K562 (cell line): ENCODE measurements at regions not wholly inside any gene's neighbourhood (a gene's known extent, or its start where the extent isn't known, plus 50 kb on each side); places are given as distances from the start of the nearest gene placed in this dataset.

Experiments used
- ATAC-seq: fragments of 200-7000 bp; cut with Tn5 transposase; 3 replicates; pipeline ENCODE4 v1.9.1; 2020; ENCODE audit warnings: moderate library complexity
- BruUV-seq: library from RNA; stranded (reverse); fragments of 400-500 nt; replicated peaks from 2 replicates; lab custom pipeline; 2021; lab: Mats Ljungman, UMichigan
- CTCF ChIA-PET: fragments of 300-600 bp; formaldehyde crosslinking; extraction: SDS; loops from one replicate; lab custom pipeline; 2021; ENCODE audit warnings: low intra/inter-chr PET ratio; lab: Yijun Ruan, JAX
- POLR2A ChIA-PET: fragments of 300-600, 350-650 bp; sonication (Branson Sonifier 250); formaldehyde crosslinking; extraction: SDS; loops from one replicate; lab custom pipeline; 2021; ENCODE audit warnings: antibody characterized with exemption, inconsistent platforms; lab: Yijun Ruan, JAX
- DNase-seq, 4 experiments: peaks; one replicate each; pipeline versions ENCODE4 v3.0.0 to v3.0.0-alpha.2; 2011 to 2018; ENCODE audit warnings: low spot score in 3 of 4, mixed read lengths in 3 of 4; ENCODE audit errors: extremely low read depth in 1 of 4
- FAIRE-seq: peaks from 2 replicates; lab custom pipeline; 2011; peaks lifted over from hg19 to GRCh38; lab: Jason Lieb, UNC
- H2AFZ ChIP-seq: 2 replicates; pipeline ENCODE4 v1.6.0; 2011; ENCODE audit warnings: low read depth, low read length, control low read depth, inconsistent platforms
- H3K27ac ChIP-seq: fragments of 200-600 bp; 3 replicates; pipeline ENCODE4 v1.8.0; 2011; ENCODE audit warnings: low read depth, mild to moderate bottlenecking, control low read depth, inconsistent platforms, low read length, moderate library complexity, mixed read lengths; ENCODE audit errors: extremely low read depth
- H3K27me3 ChIP-seq, 2 experiments: fragments of 300-600 bp in 1 of 2; 2 replicates in 1 of 2; 3 replicates in 1 of 2; pipeline versions ENCODE4 v1.6.0 to v1.8.0; 2011; ENCODE audit warnings: inconsistent platforms in 2 of 2, low read length in 2 of 2, mild to moderate bottlenecking in 1 of 2, mixed read lengths in 1 of 2, moderate library complexity in 1 of 2; ENCODE audit not compliant: control insufficient read depth in 2 of 2, insufficient read depth in 2 of 2
- H3K36me3 ChIP-seq: fragments of 300-600 bp; 3 replicates; pipeline ENCODE4 v1.8.0; 2011; ENCODE audit warnings: mild to moderate bottlenecking, low read length, inconsistent platforms; ENCODE audit not compliant: control insufficient read depth, insufficient read depth
- H3K4me1 ChIP-seq, 2 experiments: fragments of 200-600 bp in 1 of 2; replicated peaks in 1 of 2; 2 replicates in 1 of 2; 3 replicates in 1 of 2; pipeline versions ENCODE4 v1.5.1 to v1.8.0; 2011; ENCODE audit warnings: inconsistent platforms in 2 of 2, low read length in 2 of 2, mild to moderate bottlenecking in 1 of 2, mixed read lengths in 1 of 2, moderate library complexity in 1 of 2; ENCODE audit not compliant: control insufficient read depth in 2 of 2, insufficient read depth in 2 of 2
- H3K4me2 ChIP-seq: 2 replicates; pipeline ENCODE4 v1.6.1; 2011; ENCODE audit warnings: low read length, control low read depth, inconsistent platforms, mixed read lengths; ENCODE audit not compliant: insufficient read depth
- H3K4me3 ChIP-seq: fragments of 200-600 bp; sonication (generic), shearing (Covaris generic); 2 replicates; pipeline ENCODE4 v1.5.1; 2016; ENCODE audit warnings: control low read depth, inconsistent platforms
- H3K79me2 ChIP-seq: fragments of 200-600 bp; 3 replicates; pipeline ENCODE4 v1.8.0; 2011; ENCODE audit warnings: low read length, inconsistent platforms; ENCODE audit not compliant: control insufficient read depth, insufficient read depth
- H3K9ac ChIP-seq, 2 experiments: 2 replicates each; pipeline versions ENCODE4 v1.6.0 to v1.6.1; 2011; ENCODE audit warnings: low read depth in 2 of 2, low read length in 2 of 2, control low read depth in 1 of 2, inconsistent platforms in 1 of 2, mild to moderate bottlenecking in 1 of 2, mixed read lengths in 1 of 2; ENCODE audit not compliant: insufficient read depth in 1 of 2
- H3K9me1 ChIP-seq: one replicate; pipeline ENCODE4 v1.6.0; 2011; ENCODE audit warnings: inconsistent platforms, mild to moderate bottlenecking, low read length, moderate library complexity; ENCODE audit not compliant: control insufficient read depth, insufficient read depth
- H3K9me3 ChIP-seq: replicated peaks from 2 replicates; pipeline ENCODE4 v1.5.1; 2011; ENCODE audit warnings: low read depth, low read length, inconsistent platforms; ENCODE audit not compliant: control insufficient read depth, insufficient read depth
- H4K20me1 ChIP-seq: replicated peaks from 2 replicates; pipeline ENCODE4 v1.6.1; 2011; ENCODE audit warnings: low read length, inconsistent platforms, mixed read lengths; ENCODE audit not compliant: control insufficient read depth, insufficient read depth
- CBFB ChIP-seq: sonication (generic); formaldehyde crosslinking; IDR thresholded peaks from 2 replicates; pipeline ENCODE4 v1.4.0; 2020; ENCODE audit warnings: mild to moderate bottlenecking, missing genetic modification reagents
- CREBBP ChIP-seq: IDR thresholded peaks from one replicate; pipeline ENCODE4 v1.6.1; 2012; ENCODE audit warnings: low read depth, mild to moderate bottlenecking, control low read depth, inconsistent platforms, low read length
- GABPB2 ChIP-seq: fragments of 250-450 bp; sonication (Bioruptor Pico); conservative IDR thresholded peaks from 2 replicates; pipeline ENCODE4 v1.5.1; 2021; ENCODE audit warnings: mild to moderate bottlenecking
- HDGF ChIP-seq: fragments of 450-650 bp; IDR thresholded peaks from 2 replicates; pipeline ENCODE4 v1.6.1; 2016
- SAFB ChIP-seq: fragments of 200-400 bp; formaldehyde crosslinking; IDR thresholded peaks from 2 replicates; pipeline ENCODE4 v1.6.1; 2017; ENCODE audit warnings: low read depth, low read length, borderline replicate concordance
- SIX5 ChIP-seq, 2 experiments: IDR thresholded peaks; 2 replicates each; pipeline ENCODE4 v1.6.1; 2011; ENCODE audit warnings: low read length in 2 of 2, borderline replicate concordance in 1 of 2, low read depth in 1 of 2, mild to moderate bottlenecking in 1 of 2, moderate library complexity in 1 of 2; ENCODE audit not compliant: insufficient read depth in 1 of 2
- SMAD4 ChIP-seq: fragments of 250-450 bp; sonication (Bioruptor Pico); conservative IDR thresholded peaks from 2 replicates; pipeline ENCODE4 v1.8.0; 2021; ENCODE audit warnings: inconsistent platforms, mild to moderate bottlenecking, moderate library complexity
- SRSF7 ChIP-seq: fragments of 200-400 bp; formaldehyde crosslinking; optimal IDR thresholded peaks from 2 replicates; pipeline ENCODE3; 2017; ENCODE audit warnings: mild to moderate bottlenecking, low read depth, low read length
- TFAM ChIP-seq: fragments of 250-450 bp; sonication (Bioruptor Pico); conservative IDR thresholded peaks from 2 replicates; pipeline ENCODE4 v1.5.0; 2021; ENCODE audit warnings: mild to moderate bottlenecking, moderate library complexity
- TRIM24 ChIP-seq, 2 experiments: fragments of 450-650 bp; IDR thresholded peaks; 2 replicates each; pipeline ENCODE4 v1.6.1; 2016
- ZBTB1 ChIP-seq: sonication (generic); formaldehyde crosslinking; IDR thresholded peaks from 2 replicates; pipeline ENCODE4 v1.8.1; 2023; ENCODE audit warnings: missing genetic modification reagents, low read depth, mild to moderate bottlenecking, borderline replicate concordance
- ZNF324 ChIP-seq: fragments of 250-450 bp; sonication (Bioruptor Pico); IDR thresholded peaks from 2 replicates; pipeline ENCODE4 v1.4.0; 2020; ENCODE audit warnings: mild to moderate bottlenecking
- ZNF431 ChIP-seq: sonication (generic); formaldehyde crosslinking; IDR thresholded peaks from 2 replicates; pipeline ENCODE4 v1.8.0; 2022; ENCODE audit warnings: mild to moderate bottlenecking, missing genetic modification reagents
- WGBS: fragments of 100-300 bp; shearing (Covaris generic); methylation state at CpG from one replicate; pipeline ENCODE4 v1.1.6; 2016; ENCODE audit warnings: low coverage, mixed read lengths; ENCODE audit not compliant: insufficient coverage; ENCODE audit errors: missing lambda C conversion rate; 5-methylcytosine and 5-hydroxymethylcytosine counted together
- in situ Hi-C: fragments of 300-500 bp; cut with MboI; formaldehyde crosslinking; loops from 4 replicates; pipeline ENCODE4 v1.15.0; 2018; ENCODE audit warnings: inconsistent platforms, mixed read lengths
- intact Hi-C: fragments of 100-400 bp; cut with micrococcal nuclease; formaldehyde crosslinking; loops from 2 replicates; pipeline ENCODE4 v1.14.2; 2022
- TF ChIP-seq, protein P1 (sequence below): sonication (generic); formaldehyde crosslinking; IDR thresholded peaks from 2 replicates; pipeline ENCODE4 v1.8.0; 2022; ENCODE audit warnings: mild to moderate bottlenecking, missing genetic modification reagents

GRCh38 chr5:125874717-125875116, 548.5 kb upstream of the GRAMD2B start:
- Histone ChIP-seq H3K27ac (no peak overlapping the region), H3K4me1 (no peaks in the 10 kb centered on the region), H3K9ac (no peak overlapping the region), H3K79me2 (no peaks in the 10 kb centered on the region), H3K9me3 (0 out of 2 replicates have a peak, but pooled peaks cover 2% of the 10 kb centered on the region), H3K36me3 (no peaks in the 10 kb centered on the region), H3K4me2 (no peak overlapping the region), H4K20me1 (no peaks in the 10 kb centered on the region), H2AFZ (no peak overlapping the region), H3K27me3 (no peaks in the 10 kb centered on the region), H3K4me3 (no peak overlapping the region), H3K9me1 (no peaks in the 10 kb centered on the region)
- ChIA-PET CTCF (no interaction called here), POLR2A (no interaction called here)
- FAIRE-seq (no peak), ATAC-seq (no peak), DNase-seq (no peak)
- TF ChIP-seq HDGF (no peak), SIX5 (IDR thresholded peaks at IDR 0.05; ENCODE audit: borderline replicate concordance in 1 of 2, insufficient read depth in 1 of 2, low read depth in 1 of 2, low read length in 2 of 2) (no peak), ZNF431 (CRISPR knock-in tag) (no peak)
- in situ Hi-C loops (no loop called here), intact Hi-C loops (no loop called here)
- no TSS peak for BruUV-seq
- 4% methylated on average over 4 of the region's 4 CpGs for WGBS

- H3K9me3 ChIP-seq = 0 out of 2 replicates have a peak, but pooled peaks cover 2% of the 10 kb centered on the region
- no peak overlapping the region for H3K4me3 ChIP-seq
- no peak overlapping the region for H3K9ac ChIP-seq
- no peaks in the 10 kb centered on the region for H3K9me1 ChIP-seq
- no peaks in the 10 kb centered on the region for H3K36me3 ChIP-seq
- no TSS peak for BruUV-seq
- DNase-seq (no peak), ATAC-seq (no peak), FAIRE-seq (no peak)
- no peaks in the 10 kb centered on the region for H3K79me2 ChIP-seq
- in situ Hi-C loops (no loop called here), intact Hi-C loops (no loop called here)
- H3K4me2 ChIP-seq = no peak overlapping the region
- H3K4me1 ChIP-seq = no peaks in the 10 kb centered on the region
- CTCF ChIA-PET = no interaction called here
- H3K27ac ChIP-seq = no peak overlapping the region
- 0% methylated on average over 3 of the region's 3 CpGs for WGBS
- POLR2A ChIA-PET = no interaction called here
- H2AFZ ChIP-seq = no peak overlapping the region
- H3K27me3 ChIP-seq = no peaks in the 10 kb centered on the region
- no peaks in the 10 kb centered on the region for H4K20me1 ChIP-seq
- TF ChIP-seq, protein P1, sequence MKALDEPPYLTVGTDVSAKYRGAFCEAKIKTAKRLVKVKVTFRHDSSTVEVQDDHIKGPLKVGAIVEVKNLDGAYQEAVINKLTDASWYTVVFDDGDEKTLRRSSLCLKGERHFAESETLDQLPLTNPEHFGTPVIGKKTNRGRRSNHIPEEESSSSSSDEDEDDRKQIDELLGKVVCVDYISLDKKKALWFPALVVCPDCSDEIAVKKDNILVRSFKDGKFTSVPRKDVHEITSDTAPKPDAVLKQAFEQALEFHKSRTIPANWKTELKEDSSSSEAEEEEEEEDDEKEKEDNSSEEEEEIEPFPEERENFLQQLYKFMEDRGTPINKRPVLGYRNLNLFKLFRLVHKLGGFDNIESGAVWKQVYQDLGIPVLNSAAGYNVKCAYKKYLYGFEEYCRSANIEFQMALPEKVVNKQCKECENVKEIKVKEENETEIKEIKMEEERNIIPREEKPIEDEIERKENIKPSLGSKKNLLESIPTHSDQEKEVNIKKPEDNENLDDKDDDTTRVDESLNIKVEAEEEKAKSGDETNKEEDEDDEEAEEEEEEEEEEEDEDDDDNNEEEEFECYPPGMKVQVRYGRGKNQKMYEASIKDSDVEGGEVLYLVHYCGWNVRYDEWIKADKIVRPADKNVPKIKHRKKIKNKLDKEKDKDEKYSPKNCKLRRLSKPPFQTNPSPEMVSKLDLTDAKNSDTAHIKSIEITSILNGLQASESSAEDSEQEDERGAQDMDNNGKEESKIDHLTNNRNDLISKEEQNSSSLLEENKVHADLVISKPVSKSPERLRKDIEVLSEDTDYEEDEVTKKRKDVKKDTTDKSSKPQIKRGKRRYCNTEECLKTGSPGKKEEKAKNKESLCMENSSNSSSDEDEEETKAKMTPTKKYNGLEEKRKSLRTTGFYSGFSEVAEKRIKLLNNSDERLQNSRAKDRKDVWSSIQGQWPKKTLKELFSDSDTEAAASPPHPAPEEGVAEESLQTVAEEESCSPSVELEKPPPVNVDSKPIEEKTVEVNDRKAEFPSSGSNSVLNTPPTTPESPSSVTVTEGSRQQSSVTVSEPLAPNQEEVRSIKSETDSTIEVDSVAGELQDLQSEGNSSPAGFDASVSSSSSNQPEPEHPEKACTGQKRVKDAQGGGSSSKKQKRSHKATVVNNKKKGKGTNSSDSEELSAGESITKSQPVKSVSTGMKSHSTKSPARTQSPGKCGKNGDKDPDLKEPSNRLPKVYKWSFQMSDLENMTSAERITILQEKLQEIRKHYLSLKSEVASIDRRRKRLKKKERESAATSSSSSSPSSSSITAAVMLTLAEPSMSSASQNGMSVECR (CRISPR knock-in tag) = no peak
- TF ChIP-seq GABPB2 = no peak
- TF ChIP-seq TRIM24 (IDR thresholded peaks at IDR 0.05) = no peak
- no peak for TF ChIP-seq SAFB
- no peak for TF ChIP-seq TFAM (CRISPR knock-in tag)
- no peak for TF ChIP-seq SMAD4 (CRISPR knock-in tag)
- TF ChIP-seq CBFB (CRISPR knock-in tag) = no peak
- TF ChIP-seq SRSF7 = no peak
- no peak for TF ChIP-seq CREBBP
- TF ChIP-seq ZBTB1 = no peak
- no peak for TF ChIP-seq ZNF324 (CRISPR knock-in tag)
Measured at GRCh38 chr5:125877248-125877647, 546.0 kb upstream of the GRAMD2B start.
